DMS 273 treated with DMSO at 0.1 percent for 48 hours (cell line): ENCODE measurements at regions not wholly inside any gene's neighbourhood (a gene's known extent, or its start where the extent isn't known, plus 50 kb on each side); places are given as distances from the start of the nearest gene placed in this dataset.
"Not testable (repeated sequence)": the region's sequence is repeated elsewhere in the genome, so short reads cannot be mapped to it uniquely, and the experiment has no call there.

Experiments used
- DNase-seq: peaks from one replicate; lab custom pipeline; 2025; lab: John Stamatoyannopoulos, UW

GRCh38 chr20:17873410-17874270, 95.0 kb downstream of the SNX5 start:
- DNase-seq, result peak; percentile 71

- no peak for DNase-seq
Measured at GRCh38 chr20:17872959-17873358, 95.6 kb downstream of the SNX5 start.

GRCh38 chr20:17872434-17872833, 96.2 kb downstream of the SNX5 start:
- DNase-seq, result no peak

GRCh38 chr20:17871886-17872285, 96.7 kb downstream of the SNX5 start:
- no peak for DNase-seq

GRCh38 chr20:17871181-17871580, 97.4 kb downstream of the SNX5 start:
- DNase-seq, result no peak

GRCh38 chr20:17870086-17870740, 98.4 kb downstream of the SNX5 start:
- no peak for DNase-seq

GRCh38 chr20:17869295-17869994, 99.1 kb downstream of the SNX5 start:
- DNase-seq, result no peak

- no peak for DNase-seq
Measured at GRCh38 chr20:17868700-17869231, 99.8 kb downstream of the SNX5 start.

- no peak for DNase-seq
Measured at GRCh38 chr20:17868151-17868550, 100.4 kb downstream of the SNX5 start.

GRCh38 chr20:17867131-17867925, 101.3 kb downstream of the SNX5 start:
- no peak for DNase-seq

GRCh38 chr20:17866234-17867001, 102.2 kb downstream of the SNX5 start:
- DNase-seq, result no peak

GRCh38 chr20:17863577-17864292, 104.9 kb downstream of the SNX5 start:
- no peak for DNase-seq

- no peak for DNase-seq
Measured at GRCh38 chr20:17863209-17863576, 105.4 kb downstream of the SNX5 start.

GRCh38 chr20:17862171-17862570, 106.4 kb downstream of the SNX5 start:
- DNase-seq, result no peak

GRCh38 chr20:17861620-17862019, 107.0 kb downstream of the SNX5 start:
- DNase-seq, result not testable (repeated sequence)

- no peak for DNase-seq
Measured at GRCh38 chr20:17860301-17861197, 108.0 kb downstream of the SNX5 start.

GRCh38 chr20:17859616-17860232, 108.9 kb downstream of the SNX5 start:
- DNase-seq, result no peak

- no peak for DNase-seq
Measured at GRCh38 chr20:17859002-17859615, 109.5 kb downstream of the SNX5 start.
